GM10266 (cell line): ENCODE measurements at regions not wholly inside any gene's neighbourhood (a gene's known extent, or its start where the extent isn't known, plus 50 kb on each side); places are given as distances from the start of the nearest gene placed in this dataset.

Source experiments
- DNase-seq: peaks from one replicate; pipeline ENCODE4 v3.0.0; 2012; ENCODE audit errors: extremely low spot score
- TF ChIP-seq, protein P1 (sequence below): IDR thresholded peaks from 2 replicates; pipeline ENCODE4 v1.5.1; 2012; ENCODE audit warnings: mild to moderate bottlenecking, low read depth; ENCODE audit not compliant: control insufficient read depth, insufficient read depth; ENCODE audit errors: missing control alignments

DNA sequence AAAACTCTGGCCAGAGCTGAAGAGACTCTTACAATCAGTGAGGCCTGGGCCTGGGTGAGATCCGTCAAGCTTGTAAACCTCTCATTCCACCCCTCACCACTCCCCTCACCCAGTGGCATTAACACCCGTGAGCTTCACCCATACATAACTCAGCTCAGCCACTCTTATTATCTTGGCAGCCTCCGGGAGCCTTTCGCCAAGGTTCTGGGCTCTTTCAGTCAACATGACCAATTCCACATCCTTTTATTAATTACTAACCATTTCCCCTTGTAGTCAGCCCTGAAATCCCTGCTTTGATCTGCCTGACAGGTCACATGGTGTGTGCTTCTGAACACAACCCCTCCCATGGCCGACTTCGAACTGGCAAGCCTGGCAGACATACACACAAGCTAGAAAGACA lies 134.8 kb downstream of the SETD4 start:
- no peak for DNase-seq
- TF ChIP-seq, protein P1, sequence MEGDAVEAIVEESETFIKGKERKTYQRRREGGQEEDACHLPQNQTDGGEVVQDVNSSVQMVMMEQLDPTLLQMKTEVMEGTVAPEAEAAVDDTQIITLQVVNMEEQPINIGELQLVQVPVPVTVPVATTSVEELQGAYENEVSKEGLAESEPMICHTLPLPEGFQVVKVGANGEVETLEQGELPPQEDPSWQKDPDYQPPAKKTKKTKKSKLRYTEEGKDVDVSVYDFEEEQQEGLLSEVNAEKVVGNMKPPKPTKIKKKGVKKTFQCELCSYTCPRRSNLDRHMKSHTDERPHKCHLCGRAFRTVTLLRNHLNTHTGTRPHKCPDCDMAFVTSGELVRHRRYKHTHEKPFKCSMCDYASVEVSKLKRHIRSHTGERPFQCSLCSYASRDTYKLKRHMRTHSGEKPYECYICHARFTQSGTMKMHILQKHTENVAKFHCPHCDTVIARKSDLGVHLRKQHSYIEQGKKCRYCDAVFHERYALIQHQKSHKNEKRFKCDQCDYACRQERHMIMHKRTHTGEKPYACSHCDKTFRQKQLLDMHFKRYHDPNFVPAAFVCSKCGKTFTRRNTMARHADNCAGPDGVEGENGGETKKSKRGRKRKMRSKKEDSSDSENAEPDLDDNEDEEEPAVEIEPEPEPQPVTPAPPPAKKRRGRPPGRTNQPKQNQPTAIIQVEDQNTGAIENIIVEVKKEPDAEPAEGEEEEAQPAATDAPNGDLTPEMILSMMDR, result no peak

DNA sequence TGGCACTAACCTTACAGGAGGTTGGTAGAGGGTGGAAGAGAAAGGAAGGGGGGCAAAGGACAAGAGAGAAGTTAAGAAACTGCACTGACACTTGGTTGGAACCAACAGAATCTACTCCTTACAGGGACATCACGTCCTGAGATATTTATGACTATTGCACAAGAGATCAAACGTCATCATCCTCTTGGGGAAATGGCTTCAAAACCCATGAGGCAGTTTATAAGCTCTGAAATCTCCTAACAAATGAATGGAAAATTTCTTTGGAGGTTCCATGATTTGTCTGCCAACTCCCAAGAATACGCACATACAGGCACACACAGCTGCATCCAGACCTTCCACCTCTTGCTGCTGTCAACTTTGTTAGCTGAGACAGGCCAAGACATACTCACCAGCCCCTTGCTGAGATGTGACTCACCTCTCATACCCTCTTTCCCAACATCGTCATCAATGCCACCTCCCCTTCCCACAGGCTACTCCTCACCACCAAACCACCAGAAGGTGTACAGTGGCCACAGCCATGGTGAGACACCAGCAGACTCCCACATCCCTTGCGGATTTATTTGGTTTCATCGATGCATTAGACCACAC lies 135.5 kb downstream of the SETD4 start:
- DNase-seq, result no peak
- TF ChIP-seq, protein P1, result no peak

DNA sequence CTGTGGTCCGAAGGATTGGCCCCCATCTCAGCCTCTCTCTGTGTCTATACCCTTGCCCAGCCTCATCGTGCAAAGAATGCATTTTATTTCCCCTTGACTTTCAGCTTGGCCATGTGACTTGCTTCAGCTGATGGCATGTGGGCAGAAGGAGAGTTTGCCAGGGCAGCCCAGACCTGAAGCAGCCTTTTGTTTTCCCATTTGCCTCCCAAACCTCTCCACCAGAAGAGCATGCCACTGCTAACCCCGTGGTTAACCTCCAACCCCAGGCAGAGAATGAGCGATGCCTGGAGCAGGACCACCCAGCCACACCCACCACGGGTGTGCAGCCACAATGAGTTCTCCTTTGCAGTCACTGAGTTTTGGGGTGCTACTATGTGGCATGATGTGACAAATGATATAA lies 136.4 kb downstream of the SETD4 start:
- no peak for DNase-seq
- TF ChIP-seq, protein P1, result no peak

DNA sequence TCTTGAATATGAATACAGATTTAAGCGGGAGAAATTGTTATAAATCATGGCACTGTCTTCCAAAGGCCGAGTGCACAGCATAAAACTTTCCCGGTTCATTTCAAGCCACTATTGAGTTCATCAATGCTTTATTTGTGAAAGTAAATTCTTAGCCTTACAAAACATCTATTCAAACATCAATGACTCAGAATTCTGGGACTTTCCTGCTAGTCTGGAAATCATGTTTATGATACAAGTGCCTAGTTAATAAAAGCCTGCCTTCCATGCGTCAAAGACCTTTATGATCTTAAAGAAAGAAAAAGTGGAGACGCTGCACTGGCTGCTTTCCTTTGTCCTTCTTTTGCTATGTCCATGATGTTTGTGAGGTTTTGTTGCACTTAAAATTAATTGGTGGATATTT lies 137.7 kb downstream of the SETD4 start:
- no peak for DNase-seq
- TF ChIP-seq, protein P1, result no peak

DNA sequence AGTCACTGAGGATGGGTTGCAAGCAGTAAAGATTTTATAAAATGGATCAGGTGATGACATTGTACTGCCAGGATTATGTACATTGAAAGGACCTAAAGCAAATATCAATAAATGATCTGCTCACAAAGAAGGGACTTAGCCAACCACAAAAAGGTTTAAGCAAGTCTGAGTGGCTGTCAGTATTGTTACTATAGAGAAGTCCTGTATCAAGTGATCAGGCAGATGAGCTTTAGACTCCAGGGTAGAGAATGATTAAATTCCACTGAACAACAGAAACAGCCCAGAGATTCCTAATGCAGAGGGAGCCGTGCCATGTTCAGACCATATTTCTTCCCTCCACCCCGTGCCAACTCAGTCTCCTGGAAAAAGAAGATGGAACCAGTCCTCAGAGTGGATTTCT lies 138.9 kb downstream of the SETD4 start:
- TF ChIP-seq, protein P1, result no peak
- DNase-seq, result no peak

DNA sequence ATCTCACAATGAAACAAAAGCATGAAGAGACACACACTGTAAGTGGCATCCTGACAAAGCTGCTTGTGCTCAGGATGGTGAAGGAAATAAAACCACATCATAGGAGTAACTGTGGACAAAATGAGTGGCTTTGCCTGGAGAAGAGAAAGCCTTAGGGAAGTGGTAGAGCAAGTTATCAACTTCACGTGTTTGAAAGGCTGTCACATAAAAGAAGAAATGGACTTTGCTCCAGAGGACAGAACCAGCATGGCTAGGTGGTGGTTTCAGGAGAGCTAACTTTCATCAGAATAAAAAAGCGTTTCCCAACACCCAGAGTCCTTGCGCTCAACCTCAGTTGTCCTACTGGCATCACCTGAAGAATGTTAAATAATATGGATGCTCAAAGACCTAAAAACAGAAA lies 139.9 kb downstream of the SETD4 start:
- no peak for DNase-seq
- TF ChIP-seq, protein P1, result no peak

DNA sequence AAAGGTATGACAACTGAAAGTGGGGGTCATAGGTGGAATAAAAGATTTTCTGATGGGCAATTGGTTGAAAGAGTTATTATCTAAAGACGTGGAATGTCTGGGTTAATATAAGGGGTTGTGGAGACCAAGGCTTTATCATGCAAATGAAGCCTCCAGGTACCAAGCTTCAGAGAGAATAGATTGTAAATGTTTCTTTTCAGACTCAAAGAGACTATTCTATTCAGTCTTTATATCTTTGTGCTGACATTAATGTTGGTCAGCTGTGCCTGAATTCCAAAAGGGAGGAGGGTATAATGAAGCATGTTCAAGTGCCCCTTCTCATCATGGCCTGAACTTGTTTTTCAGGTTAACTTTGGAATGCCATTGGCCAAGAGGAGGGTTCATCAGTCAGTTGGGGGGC lies 145.3 kb downstream of the SETD4 start:
- TF ChIP-seq, protein P1, result no peak

More for the DNA sequence above, 145.3 kb downstream of the SETD4 start:
- DNase-seq, result no peak
